Endothelial cell of umbilical vein (primary cell): ENCODE measurements at regions not wholly inside any gene's neighbourhood (a gene's known extent, or its start where the extent isn't known, plus 50 kb on each side); places are given as distances from the start of the nearest gene placed in this dataset.

Experiments used
- BruUV-seq: library from RNA; stranded (reverse); fragments of 400-500 nt; replicated peaks from 2 replicates; lab custom pipeline; 2021; lab: Mats Ljungman, UMichigan
- CTCF ChIA-PET: fragments of 300-600, 350-600 bp; sonication (Branson Sonifier 250); formaldehyde crosslinking; loops from one replicate; lab custom pipeline; 2021; ENCODE audit warnings: antibody characterized with exemption, inconsistent platforms; lab: Charles Lee
- POLR2A ChIA-PET: fragments of 300-600, 350-600 bp; sonication (Branson Sonifier 250); formaldehyde crosslinking; loops from one replicate; lab custom pipeline; 2021; ENCODE audit warnings: antibody characterized with exemption, inconsistent platforms; lab: Charles Lee
- DNase-seq: peaks from one replicate; pipeline ENCODE4 v3.0.0-alpha.2; 2011; ENCODE audit warnings: low read depth, low spot score
- FAIRE-seq: peaks from 2 replicates; lab custom pipeline; 2011; peaks lifted over from hg19 to GRCh38; lab: Jason Lieb, UNC
- H2AFZ ChIP-seq: 2 replicates; pipeline ENCODE4 v1.6.0; 2012; ENCODE audit warnings: low read depth, low read length, control low read depth, inconsistent platforms
- H3K27ac ChIP-seq: 2 replicates; pipeline ENCODE4 v1.5.1; 2011; ENCODE audit warnings: low read depth, mild to moderate bottlenecking, control low read depth, low read length, moderate library complexity; ENCODE audit not compliant: insufficient read depth
- H3K27me3 ChIP-seq, 2 experiments: 2 replicates each; pipeline versions ENCODE4 v1.6.0 to v1.6.1; 2011; ENCODE audit warnings: low read length in 2 of 2, mixed read lengths in 1 of 2; ENCODE audit not compliant: control insufficient read depth in 2 of 2, insufficient read depth in 2 of 2
- H3K36me3 ChIP-seq, 2 experiments: 2 replicates in 1 of 2; 3 replicates in 1 of 2; pipeline ENCODE4 v1.5.1; 2011; ENCODE audit warnings: low read length in 2 of 2, mild to moderate bottlenecking in 1 of 2, moderate library complexity in 1 of 2; ENCODE audit not compliant: control insufficient read depth in 2 of 2, insufficient read depth in 2 of 2; ENCODE audit errors: extremely low read depth in 1 of 2
- H3K4me1 ChIP-seq: 3 replicates; pipeline ENCODE4 v1.5.1; 2011; ENCODE audit warnings: mild to moderate bottlenecking, low read length; ENCODE audit not compliant: control insufficient read depth, insufficient read depth; ENCODE audit errors: extremely low read depth
- H3K4me2 ChIP-seq: 2 replicates; pipeline ENCODE4 v1.6.1; 2011; ENCODE audit warnings: low read length, control low read depth, mixed read lengths; ENCODE audit not compliant: insufficient read depth
- H3K4me3 ChIP-seq, 3 experiments: fragments of 200-600 bp in 1 of 3; sonication (generic), shearing (Covaris generic) in 1 of 3; replicated peaks in 1 of 3; 2 replicates each; pipeline ENCODE4 v1.5.1; 2011 to 2016; ENCODE audit warnings: control low read depth in 3 of 3, low read length in 3 of 3, mild to moderate bottlenecking in 2 of 3, inconsistent platforms in 1 of 3, low read depth in 1 of 3, moderate library complexity in 1 of 3; ENCODE audit not compliant: insufficient read depth in 1 of 3
- H3K79me2 ChIP-seq: 2 replicates; pipeline ENCODE4 v1.6.0; 2012; ENCODE audit warnings: low read length, inconsistent platforms; ENCODE audit not compliant: control insufficient read depth, insufficient read depth
- H3K9ac ChIP-seq: replicated peaks from 2 replicates; pipeline ENCODE3; 2011; ENCODE audit warnings: low read length, control low read depth; ENCODE audit not compliant: insufficient read depth; ENCODE audit errors: extremely low read depth
- H3K9me1 ChIP-seq: replicated peaks from 3 replicates; pipeline ENCODE4 v1.6.0; 2011; ENCODE audit warnings: mild to moderate bottlenecking, low read length; ENCODE audit not compliant: control insufficient read depth, insufficient read depth; ENCODE audit errors: extremely low read depth
- H3K9me3 ChIP-seq: replicated peaks from 2 replicates; pipeline ENCODE4 v1.5.1; 2012; ENCODE audit warnings: low read length, inconsistent platforms; ENCODE audit not compliant: control insufficient read depth, insufficient read depth
- H4K20me1 ChIP-seq: replicated peaks from 2 replicates; pipeline ENCODE3; 2011; ENCODE audit warnings: mild to moderate bottlenecking, low read length; ENCODE audit not compliant: control insufficient read depth, insufficient read depth; ENCODE audit errors: extremely low read depth
- EZH2 ChIP-seq: IDR thresholded peaks from 2 replicates; pipeline ENCODE4 v1.6.1; 2012; ENCODE audit warnings: borderline replicate concordance, low read depth, mild to moderate bottlenecking, moderate library complexity, low read length, inconsistent platforms; ENCODE audit not compliant: severe bottlenecking
- FOS ChIP-seq: IDR thresholded peaks from 2 replicates; pipeline ENCODE4 v1.6.1; 2011; ENCODE audit warnings: mild to moderate bottlenecking, low read length, moderate library complexity, borderline replicate concordance; ENCODE audit not compliant: insufficient read depth
- GATA2 ChIP-seq: IDR thresholded peaks from 2 replicates; pipeline ENCODE4 v1.7.0; 2011; ENCODE audit warnings: low read depth, mild to moderate bottlenecking, moderate library complexity, mixed read lengths, low read length; ENCODE audit not compliant: insufficient read length, insufficient read depth
- JUN ChIP-seq: IDR thresholded peaks from 2 replicates; pipeline ENCODE4 v1.6.1; 2011; ENCODE audit warnings: borderline replicate concordance, low read depth; ENCODE audit not compliant: insufficient read length, insufficient read depth
- MYC ChIP-seq: IDR thresholded peaks from one replicate; pipeline ENCODE4 v1.6.1; 2011; ENCODE audit warnings: mild to moderate bottlenecking, low read depth, low read length
- POLR2A ChIP-seq: IDR thresholded peaks from 2 replicates; pipeline ENCODE4 v1.6.1; 2012; ENCODE audit warnings: low read depth, mild to moderate bottlenecking, control low read depth, low read length
- POLR2AphosphoS5 ChIP-seq: IDR thresholded peaks from 2 replicates; pipeline ENCODE4 v1.6.1; 2012; ENCODE audit warnings: low read depth, mild to moderate bottlenecking, control low read depth, low read length, moderate library complexity; ENCODE audit not compliant: insufficient read depth
- dilution Hi-C: fragments of 300-500 bp; cut with MboI; formaldehyde crosslinking; loops from one replicate; pipeline ENCODE4 v1.15.0; 2019; ENCODE audit warnings: low sequenced_read_pairs; ENCODE audit not compliant: extremely low pct_ligation_motif_present
- intact Hi-C: fragments of 100-400 bp; cut with micrococcal nuclease; formaldehyde crosslinking; loops from one replicate; pipeline ENCODE4 v1.10.0; 2022
- TF ChIP-seq, protein P1 (sequence below): IDR thresholded peaks from 2 replicates; pipeline ENCODE4 v1.6.1; 2011; ENCODE audit not compliant: insufficient read depth, insufficient read length
- TF ChIP-seq, protein P2 (sequence below), 2 donors: IDR thresholded peaks; 1 replicate in 1 of 2; 2 replicates in 1 of 2; pipeline ENCODE4 v1.5.1; 2011; ENCODE audit warnings: low read length in 2 of 2, mild to moderate bottlenecking in 2 of 2, moderate library complexity in 2 of 2, control low read depth in 1 of 2, inconsistent platforms in 1 of 2, low read depth in 1 of 2; ENCODE audit not compliant: insufficient read depth in 1 of 2; ENCODE audit errors: extremely low read depth in 1 of 2

DNA sequence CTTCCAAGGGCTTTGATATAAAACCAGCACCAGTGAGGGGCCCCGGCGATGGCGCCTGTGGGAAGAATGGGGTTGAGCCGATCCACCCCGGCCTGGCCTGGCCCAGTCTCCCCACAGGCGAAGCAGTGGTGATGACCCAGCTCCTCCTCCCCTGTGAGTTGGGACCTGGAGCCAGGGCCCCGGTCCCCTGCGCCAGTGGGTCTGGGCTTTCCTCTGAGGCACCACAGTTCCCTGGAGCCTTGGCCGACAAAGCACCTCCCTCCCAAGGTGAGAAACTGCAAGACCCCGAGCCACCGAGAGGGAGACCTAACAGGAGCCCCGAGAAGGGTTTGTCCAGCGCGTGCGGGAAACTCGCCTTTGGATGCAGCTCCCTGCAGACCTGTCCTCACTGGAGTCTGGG is 942.9 kb downstream of the BRD1 start:
- Histone ChIP-seq H3K36me3 (no peaks in the 10 kb centered on the region), H3K9ac (no peak overlapping the region), H3K9me1 (no peaks in the 10 kb centered on the region), H3K4me2 (no peak overlapping the region), H3K27ac (no peak overlapping the region), H4K20me1 (no peaks in the 10 kb centered on the region), H3K79me2 (no peaks in the 10 kb centered on the region), H3K4me1 (no peaks in the 10 kb centered on the region), H3K4me3 (no peak overlapping the region), H3K27me3 (no peaks in the 10 kb centered on the region), H3K9me3 (peaks cover 5% of the 10 kb centered on the region), H2AFZ (no peak overlapping the region)
- DNase-seq, result no peak
- intact Hi-C loops (no loop called here), dilution Hi-C loops (no loop called here)
- TF ChIP-seq POLR2AphosphoS5 (no peak), POLR2A (no peak), MYC (no peak), FOS (no peak), GATA2 (no peak)
- TF ChIP-seq, protein P1, sequence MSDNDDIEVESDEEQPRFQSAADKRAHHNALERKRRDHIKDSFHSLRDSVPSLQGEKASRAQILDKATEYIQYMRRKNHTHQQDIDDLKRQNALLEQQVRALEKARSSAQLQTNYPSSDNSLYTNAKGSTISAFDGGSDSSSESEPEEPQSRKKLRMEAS, result no peak
- ChIA-PET CTCF (no interaction called here), POLR2A (no interaction called here)
- FAIRE-seq, result no peak
- BruUV-seq, result no TSS peak

DNA sequence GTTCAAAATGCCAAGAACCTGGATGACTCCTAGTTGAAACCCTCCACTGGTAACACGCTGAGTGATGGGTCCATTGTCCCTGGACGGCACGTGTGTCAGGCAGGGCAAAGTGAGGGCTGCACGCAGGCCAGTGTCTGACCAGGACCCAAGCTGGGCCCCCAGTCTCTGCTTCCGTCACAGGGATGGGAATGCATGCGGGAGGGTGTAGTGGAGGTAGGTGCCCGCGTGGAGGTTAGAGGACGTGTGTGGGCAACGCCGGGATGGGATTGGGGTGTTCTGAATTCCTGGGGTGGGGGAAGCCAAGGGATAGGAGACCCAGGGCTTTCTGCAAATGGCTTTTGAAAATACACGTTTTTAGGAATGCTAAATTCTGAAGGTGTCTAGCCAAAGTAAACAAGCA is 943.3 kb downstream of the BRD1 start:
- FAIRE-seq, result no peak
- dilution Hi-C loops, result no loop called here

More for the DNA sequence above, 943.3 kb downstream of the BRD1 start:
- Histone ChIP-seq H3K9me3 (peaks cover 7% of the 10 kb centered on the region), H3K9ac (no peak overlapping the region), H3K36me3 (no peaks in the 10 kb centered on the region), H3K79me2 (no peaks in the 10 kb centered on the region), H3K9me1 (no peaks in the 10 kb centered on the region), H3K4me1 (no peaks in the 10 kb centered on the region), H2AFZ (no peak overlapping the region), H3K27ac (no peak overlapping the region), H3K4me3 (no peak overlapping the region), H3K27me3 (no peaks in the 10 kb centered on the region), H4K20me1 (no peaks in the 10 kb centered on the region), H3K4me2 (no peak overlapping the region)
- BruUV-seq, result no TSS peak
- TF ChIP-seq POLR2AphosphoS5, result no peak
- TF ChIP-seq MYC, result no peak
- TF ChIP-seq POLR2A, result no peak
- TF ChIP-seq FOS, result no peak
- TF ChIP-seq, protein P1, result no peak
- no peak for TF ChIP-seq GATA2
- no peak for TF ChIP-seq JUN
- TF ChIP-seq EZH2, result no peak
- TF ChIP-seq, protein P2, sequence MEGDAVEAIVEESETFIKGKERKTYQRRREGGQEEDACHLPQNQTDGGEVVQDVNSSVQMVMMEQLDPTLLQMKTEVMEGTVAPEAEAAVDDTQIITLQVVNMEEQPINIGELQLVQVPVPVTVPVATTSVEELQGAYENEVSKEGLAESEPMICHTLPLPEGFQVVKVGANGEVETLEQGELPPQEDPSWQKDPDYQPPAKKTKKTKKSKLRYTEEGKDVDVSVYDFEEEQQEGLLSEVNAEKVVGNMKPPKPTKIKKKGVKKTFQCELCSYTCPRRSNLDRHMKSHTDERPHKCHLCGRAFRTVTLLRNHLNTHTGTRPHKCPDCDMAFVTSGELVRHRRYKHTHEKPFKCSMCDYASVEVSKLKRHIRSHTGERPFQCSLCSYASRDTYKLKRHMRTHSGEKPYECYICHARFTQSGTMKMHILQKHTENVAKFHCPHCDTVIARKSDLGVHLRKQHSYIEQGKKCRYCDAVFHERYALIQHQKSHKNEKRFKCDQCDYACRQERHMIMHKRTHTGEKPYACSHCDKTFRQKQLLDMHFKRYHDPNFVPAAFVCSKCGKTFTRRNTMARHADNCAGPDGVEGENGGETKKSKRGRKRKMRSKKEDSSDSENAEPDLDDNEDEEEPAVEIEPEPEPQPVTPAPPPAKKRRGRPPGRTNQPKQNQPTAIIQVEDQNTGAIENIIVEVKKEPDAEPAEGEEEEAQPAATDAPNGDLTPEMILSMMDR (IDR thresholded peaks at IDR 0.05; ENCODE audit: extremely low read depth in 1 of 2, insufficient read depth in 1 of 2, low read depth in 1 of 2, low read length in 2 of 2), result no peak
- ChIA-PET POLR2A (no interaction called here), CTCF (no interaction called here)
- intact Hi-C loops, result no loop called here
- DNase-seq, result no peak
